BE2C (cell line): ENCODE measurements at regions not wholly inside any gene's neighbourhood (a gene's known extent, or its start where the extent isn't known, plus 50 kb on each side); places are given as distances from the start of the nearest gene placed in this dataset.

ENCODE experiments used
- DNase-seq: peaks from one replicate; pipeline ENCODE4 v3.0.0-alpha.2; 2020
- H3K27me3 ChIP-seq: fragments of 250-450 bp; sonication (Bioruptor Pico); 2 replicates; pipeline ENCODE4 v1.5.1; 2020; ENCODE audit warnings: mild to moderate bottlenecking
- H3K36me3 ChIP-seq: fragments of 250-450 bp; sonication (Bioruptor Pico); 2 replicates; pipeline ENCODE4 v1.5.1; 2020; ENCODE audit warnings: mild to moderate bottlenecking
- H3K4me1 ChIP-seq: fragments of 250-450 bp; sonication (Bioruptor Pico); 2 replicates; pipeline ENCODE4 v1.5.1; 2020
- H3K4me3 ChIP-seq: 2 replicates; pipeline ENCODE4 v1.5.1; 2011; ENCODE audit warnings: low read depth, low read length
- H3K9me3 ChIP-seq: fragments of 250-450 bp; sonication (Bioruptor Pico); 2 replicates; pipeline ENCODE4 v1.5.1; 2020
- TF ChIP-seq, protein P1 (sequence below): IDR thresholded peaks from 2 replicates; pipeline ENCODE4 v1.5.1; 2012; ENCODE audit warnings: mild to moderate bottlenecking, low read depth, low read length

DNA sequence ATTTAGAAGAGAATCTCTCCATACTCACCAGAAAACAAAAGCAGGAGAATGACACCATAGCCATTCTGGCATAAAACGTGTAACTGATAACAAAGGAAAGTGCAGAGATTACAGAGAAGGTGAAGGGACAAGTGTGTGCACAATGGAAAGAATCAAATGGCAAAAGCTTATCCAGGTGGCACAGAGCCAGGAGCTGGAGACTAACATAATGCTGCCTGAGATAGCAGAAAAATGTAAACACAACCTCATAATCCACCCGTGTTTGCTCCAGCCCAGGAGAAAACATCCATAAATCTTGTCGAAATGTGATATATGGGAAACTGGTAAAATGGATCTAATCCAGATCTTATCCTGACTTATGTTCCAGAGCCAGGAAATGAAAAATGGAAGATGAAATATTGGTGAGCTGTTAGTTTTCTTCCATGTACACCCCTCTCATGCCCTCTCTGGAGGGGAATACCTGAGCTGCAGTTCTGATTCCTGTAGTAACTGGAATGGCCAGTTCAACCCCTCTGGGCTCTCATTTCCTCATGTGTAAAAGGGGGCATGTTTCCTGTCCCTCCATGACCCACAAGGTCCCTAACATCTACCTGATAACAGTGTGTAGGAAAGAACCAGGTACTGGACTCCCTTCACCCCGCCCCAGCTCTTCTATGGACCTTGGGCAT lies 212.3 kb upstream of the DAPK1 start:
- H3K9me3 ChIP-seq, result no peaks in the 10 kb centered on the region
- no peak for DNase-seq

DNA sequence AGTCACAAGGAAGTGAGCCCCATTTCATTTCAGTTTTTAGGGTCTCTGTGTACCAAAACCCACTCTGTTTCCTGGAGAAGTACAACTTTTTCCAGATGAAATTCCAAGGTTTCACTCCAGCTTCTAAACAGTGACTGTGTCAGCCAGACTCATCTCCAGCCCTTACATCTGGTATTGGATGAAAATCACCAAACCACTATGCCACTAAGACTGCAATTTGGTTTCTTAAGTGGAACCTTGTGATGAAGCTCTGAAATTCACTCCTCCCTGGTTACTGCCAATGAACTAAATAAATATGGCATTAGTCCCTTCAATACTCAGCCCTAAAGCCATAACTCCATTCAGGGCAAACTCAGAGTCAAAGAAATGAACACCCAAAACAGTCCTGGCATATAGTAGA lies 211.2 kb upstream of the DAPK1 start:
- DNase-seq, result no peak
- no peaks in the 10 kb centered on the region for H3K4me1 ChIP-seq
- TF ChIP-seq, protein P1, sequence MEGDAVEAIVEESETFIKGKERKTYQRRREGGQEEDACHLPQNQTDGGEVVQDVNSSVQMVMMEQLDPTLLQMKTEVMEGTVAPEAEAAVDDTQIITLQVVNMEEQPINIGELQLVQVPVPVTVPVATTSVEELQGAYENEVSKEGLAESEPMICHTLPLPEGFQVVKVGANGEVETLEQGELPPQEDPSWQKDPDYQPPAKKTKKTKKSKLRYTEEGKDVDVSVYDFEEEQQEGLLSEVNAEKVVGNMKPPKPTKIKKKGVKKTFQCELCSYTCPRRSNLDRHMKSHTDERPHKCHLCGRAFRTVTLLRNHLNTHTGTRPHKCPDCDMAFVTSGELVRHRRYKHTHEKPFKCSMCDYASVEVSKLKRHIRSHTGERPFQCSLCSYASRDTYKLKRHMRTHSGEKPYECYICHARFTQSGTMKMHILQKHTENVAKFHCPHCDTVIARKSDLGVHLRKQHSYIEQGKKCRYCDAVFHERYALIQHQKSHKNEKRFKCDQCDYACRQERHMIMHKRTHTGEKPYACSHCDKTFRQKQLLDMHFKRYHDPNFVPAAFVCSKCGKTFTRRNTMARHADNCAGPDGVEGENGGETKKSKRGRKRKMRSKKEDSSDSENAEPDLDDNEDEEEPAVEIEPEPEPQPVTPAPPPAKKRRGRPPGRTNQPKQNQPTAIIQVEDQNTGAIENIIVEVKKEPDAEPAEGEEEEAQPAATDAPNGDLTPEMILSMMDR, result no peak
- no peaks in the 10 kb centered on the region for H3K36me3 ChIP-seq
- H3K9me3 ChIP-seq, result no peaks in the 10 kb centered on the region
- no peaks in the 10 kb centered on the region for H3K27me3 ChIP-seq
- H3K4me3 ChIP-seq, result no peak overlapping the region

More for the DNA sequence above, 212.3 kb upstream of the DAPK1 start:
- Histone ChIP-seq H3K4me3 (no peak overlapping the region), H3K36me3 (no peaks in the 10 kb centered on the region), H3K4me1 (no peaks in the 10 kb centered on the region), H3K27me3 (no peaks in the 10 kb centered on the region)
- TF ChIP-seq, protein P1, result no peak

DNA sequence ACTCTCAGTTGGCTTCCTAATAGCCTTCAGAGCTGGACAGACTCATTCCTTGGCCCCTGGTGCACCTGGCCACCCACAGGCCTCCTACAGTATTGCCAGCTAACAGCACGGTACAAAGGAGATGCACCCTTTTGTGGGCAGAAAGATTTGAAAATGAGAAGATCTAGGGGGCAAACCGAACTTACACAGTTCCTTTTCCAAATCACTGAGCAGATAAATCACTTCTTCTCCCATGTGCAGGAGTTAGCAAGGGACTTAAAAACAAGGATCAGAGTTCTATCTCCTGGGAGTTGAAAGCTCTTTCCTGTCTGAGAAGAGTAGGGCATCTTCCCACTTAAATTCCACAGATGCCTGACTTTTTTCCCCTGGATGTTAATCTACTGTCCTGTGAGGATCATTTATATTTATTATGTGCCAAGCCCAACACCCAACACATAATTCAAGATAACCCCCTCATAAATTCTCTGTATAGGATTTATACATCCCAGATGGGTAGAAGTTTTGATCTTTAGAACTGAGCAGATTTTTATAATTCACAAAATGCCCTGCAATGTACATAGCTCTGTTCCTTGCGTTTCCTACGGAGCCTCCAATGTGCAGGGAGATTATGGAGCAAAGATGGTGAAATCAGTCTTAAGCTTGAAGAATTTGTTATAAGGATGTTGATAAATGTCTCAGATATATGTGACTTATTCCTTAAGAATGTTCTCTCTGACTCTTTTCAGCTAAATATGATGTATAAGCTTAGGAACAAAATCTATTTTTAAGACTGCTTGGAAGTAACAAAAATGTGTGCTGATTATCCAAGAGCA lies 207.2 kb upstream of the DAPK1 start:
- TF ChIP-seq, protein P1, result peak; percentile 24; the same call in 1 of the 2 replicates
- DNase-seq, result no peak
- no peaks in the 10 kb centered on the region for H3K4me1 ChIP-seq
- H3K4me3 ChIP-seq, result no peak overlapping the region
- no peaks in the 10 kb centered on the region for H3K9me3 ChIP-seq
- H3K27me3 ChIP-seq, result no peaks in the 10 kb centered on the region; the same call in 1 of the 2 replicates
- H3K36me3 ChIP-seq, result no peaks in the 10 kb centered on the region

DNA sequence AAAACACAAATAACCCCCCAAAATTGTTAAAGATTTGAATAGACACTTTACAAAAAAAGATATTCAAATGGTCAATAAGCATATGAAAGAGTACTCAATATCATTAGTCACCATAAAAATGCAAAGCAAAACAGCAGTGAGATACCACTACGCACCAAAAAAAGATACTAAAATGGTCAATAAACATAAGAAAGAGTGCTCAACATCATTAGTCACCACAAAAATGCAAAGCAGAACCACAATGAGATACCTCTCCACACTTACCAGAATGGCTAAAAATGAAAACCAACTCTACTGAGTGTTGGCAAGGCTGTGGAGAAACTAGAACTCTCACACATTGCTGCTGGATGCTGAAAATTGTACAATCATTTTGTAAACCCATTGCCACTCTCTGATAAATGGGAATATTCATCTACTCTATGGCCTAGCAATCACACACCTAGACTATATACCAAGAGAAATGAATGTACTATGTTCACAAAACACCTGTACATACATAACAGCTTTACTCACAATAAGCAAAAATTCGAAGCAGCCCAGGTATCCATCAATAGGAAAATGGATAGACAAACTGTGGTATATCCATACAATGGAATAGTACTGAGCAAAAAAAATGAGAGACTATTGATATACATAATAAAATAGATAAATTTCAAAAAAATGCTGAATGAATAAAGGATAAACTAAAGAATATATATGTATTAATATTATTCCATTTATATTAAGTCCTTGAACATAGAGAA lies 205.0 kb upstream of the DAPK1 start:
- Histone ChIP-seq H3K27me3 (no peaks in the 10 kb centered on the region; the same call in 1 of the 2 replicates), H3K4me3 (no peak overlapping the region), H3K4me1 (no peaks in the 10 kb centered on the region), H3K36me3 (no peaks in the 10 kb centered on the region), H3K9me3 (no peaks in the 10 kb centered on the region)
- no peak for DNase-seq
- TF ChIP-seq, protein P1, result no peak

DNA sequence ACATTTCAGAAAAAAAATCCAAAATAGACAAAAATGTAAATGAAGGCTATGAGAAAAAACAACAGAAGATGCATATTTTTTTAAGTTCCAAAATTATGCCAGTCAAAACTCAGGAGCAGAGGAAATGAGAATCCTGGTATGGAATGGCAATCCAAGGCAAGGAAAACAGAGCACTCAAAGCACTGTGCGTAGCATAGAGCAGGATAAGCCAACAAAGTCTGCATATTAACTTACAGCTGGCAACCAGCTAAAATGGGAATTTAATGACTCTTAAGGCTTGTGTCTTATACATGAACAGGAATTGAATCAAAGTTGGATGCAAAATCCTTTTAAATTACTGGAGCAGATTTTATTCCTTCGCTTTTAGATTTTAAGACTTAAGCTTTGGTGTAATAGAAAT lies 203.5 kb upstream of the DAPK1 start:
- DNase-seq, result no peak
- TF ChIP-seq, protein P1, result no peak
- Histone ChIP-seq H3K4me1 (no peaks in the 10 kb centered on the region), H3K9me3 (no peaks in the 10 kb centered on the region), H3K27me3 (no peaks in the 10 kb centered on the region; the same call in 1 of the 2 replicates), H3K4me3 (no peak overlapping the region), H3K36me3 (no peaks in the 10 kb centered on the region)
